Mucosa of descending colon (tissue), 3 donors: ENCODE measurements at regions not wholly inside any gene's neighbourhood (a gene's known extent, or its start where the extent isn't known, plus 50 kb on each side); places are given as distances from the start of the nearest gene placed in this dataset.

ENCODE experiments used
- ATAC-seq: fragments of 200-7000 bp; cut with Tn5 transposase; one replicate; pipeline ENCODE4 v1.9.1; 2020; ENCODE audit warnings: mild to moderate bottlenecking, moderate library complexity
- DNase-seq, 3 donors: peaks; one replicate each; pipeline ENCODE4 v3.0.0-alpha.2; 2020
- H3K36me3 ChIP-seq: fragments of 200-600 bp; one replicate; pipeline ENCODE4 v1.8.0; 2021; ENCODE audit warnings: low read depth, mild to moderate bottlenecking
- H3K4me1 ChIP-seq: fragments of 200-600 bp; one replicate; pipeline ENCODE4 v1.8.0; 2021; ENCODE audit warnings: low read depth, mild to moderate bottlenecking
- H3K4me3 ChIP-seq: fragments of 200-600 bp; one replicate; pipeline ENCODE4 v1.8.0; 2021; ENCODE audit warnings: mild to moderate bottlenecking
- H3K9me3 ChIP-seq: fragments of 200-600 bp; one replicate; pipeline ENCODE4 v1.8.0; 2021; ENCODE audit warnings: mild to moderate bottlenecking
- intact Hi-C, 2 donors: fragments of 100-400 bp; cut with DNase I in 1 of 2; cut with micrococcal nuclease in 1 of 2; formaldehyde crosslinking; loops; one replicate each; pipeline versions ENCODE4 v1.11.0 to v1.11.1; 2022; cut with DNase I, micrococcal nuclease
- TF ChIP-seq, protein P1 (sequence below): fragments of 200-600 bp; IDR thresholded peaks from one replicate; pipeline ENCODE4 v1.8.0; 2022; ENCODE audit warnings: antibody characterized with exemption, mild to moderate bottlenecking
- donor health status: DM: no; HTN: no; CAD: no; lungs with moderate emphysema.
- donor health status: DM: no; HTN: no; CAD: no.
- donor health status: DM: no; HTN: yes; CAD: no.

DNA sequence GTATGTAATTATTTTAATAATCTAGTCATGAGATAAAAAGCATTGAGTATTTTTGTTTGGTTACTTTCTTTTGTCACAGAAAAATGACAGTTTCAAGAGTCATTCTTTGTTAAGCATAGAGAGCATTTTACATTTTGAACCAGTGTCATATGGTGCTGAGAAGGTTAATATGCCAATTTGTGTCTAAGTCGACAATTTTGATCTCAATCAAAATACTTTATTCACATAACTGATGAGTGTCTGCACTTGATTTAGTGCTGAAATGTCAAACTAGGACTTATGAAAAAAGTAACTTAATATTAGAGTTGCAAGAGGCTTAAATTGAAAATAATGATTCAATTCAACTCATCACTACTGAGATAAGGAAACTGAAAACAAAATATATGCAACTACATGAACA is 1804.6 kb upstream of the ACO1 start:
- Histone ChIP-seq H3K9me3 (peaks cover 1% of the 10 kb centered on the region), H3K4me1 (no peaks in the 10 kb centered on the region), H3K4me3 (no peak overlapping the region), H3K36me3 (no peaks in the 10 kb centered on the region)
- no peak for DNase-seq
- intact Hi-C loops, result no loop called here
- ATAC-seq, result no peak
- TF ChIP-seq, protein P1, sequence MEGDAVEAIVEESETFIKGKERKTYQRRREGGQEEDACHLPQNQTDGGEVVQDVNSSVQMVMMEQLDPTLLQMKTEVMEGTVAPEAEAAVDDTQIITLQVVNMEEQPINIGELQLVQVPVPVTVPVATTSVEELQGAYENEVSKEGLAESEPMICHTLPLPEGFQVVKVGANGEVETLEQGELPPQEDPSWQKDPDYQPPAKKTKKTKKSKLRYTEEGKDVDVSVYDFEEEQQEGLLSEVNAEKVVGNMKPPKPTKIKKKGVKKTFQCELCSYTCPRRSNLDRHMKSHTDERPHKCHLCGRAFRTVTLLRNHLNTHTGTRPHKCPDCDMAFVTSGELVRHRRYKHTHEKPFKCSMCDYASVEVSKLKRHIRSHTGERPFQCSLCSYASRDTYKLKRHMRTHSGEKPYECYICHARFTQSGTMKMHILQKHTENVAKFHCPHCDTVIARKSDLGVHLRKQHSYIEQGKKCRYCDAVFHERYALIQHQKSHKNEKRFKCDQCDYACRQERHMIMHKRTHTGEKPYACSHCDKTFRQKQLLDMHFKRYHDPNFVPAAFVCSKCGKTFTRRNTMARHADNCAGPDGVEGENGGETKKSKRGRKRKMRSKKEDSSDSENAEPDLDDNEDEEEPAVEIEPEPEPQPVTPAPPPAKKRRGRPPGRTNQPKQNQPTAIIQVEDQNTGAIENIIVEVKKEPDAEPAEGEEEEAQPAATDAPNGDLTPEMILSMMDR, result no peak

DNA sequence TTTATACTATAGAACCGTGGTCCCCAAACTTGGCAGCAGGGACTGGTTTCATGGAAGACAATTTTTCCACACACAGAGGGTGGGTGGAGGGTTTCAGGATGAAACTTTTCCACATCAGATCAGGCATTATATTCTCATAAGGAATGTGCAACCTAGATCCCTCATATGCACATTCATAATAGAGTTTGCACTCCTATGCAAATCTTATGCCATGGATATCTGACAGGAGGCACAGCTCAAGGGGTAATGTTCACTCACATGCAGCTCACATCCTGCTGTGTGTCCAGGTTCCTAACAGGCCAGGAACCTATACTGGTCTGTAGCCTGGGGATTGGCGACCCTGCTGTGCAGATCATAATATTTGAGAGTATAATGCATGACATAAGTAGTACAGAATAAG is 1802.2 kb upstream of the ACO1 start:
- intact Hi-C loops, result no loop called here
- no peak for DNase-seq
- Histone ChIP-seq H3K9me3 (no peaks in the 10 kb centered on the region), H3K4me1 (no peaks in the 10 kb centered on the region), H3K4me3 (no peak overlapping the region), H3K36me3 (no peaks in the 10 kb centered on the region)
- TF ChIP-seq, protein P1, result no peak
- no peak for ATAC-seq

DNA sequence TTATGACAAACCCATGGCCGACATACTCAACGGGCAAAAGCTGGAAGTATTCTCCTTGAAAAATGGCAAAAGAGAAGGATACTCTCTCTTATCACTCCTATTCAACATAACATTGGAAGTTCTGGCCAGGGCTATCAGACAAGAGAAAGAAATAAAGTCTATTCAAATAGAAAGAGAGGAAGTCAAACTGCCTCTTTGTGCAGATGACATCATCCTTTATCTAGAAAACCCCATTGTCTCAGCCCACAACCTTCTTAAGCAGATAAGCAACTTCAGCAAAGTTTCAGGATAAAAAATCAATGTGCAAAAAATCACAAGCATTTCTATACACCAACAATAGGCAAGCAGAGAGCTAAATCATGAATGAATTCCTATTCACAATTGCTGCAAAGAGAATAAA is 1799.9 kb upstream of the ACO1 start:
- DNase-seq (no peak), ATAC-seq (no peak)
- no peaks in the 10 kb centered on the region for H3K9me3 ChIP-seq
- TF ChIP-seq, protein P1, result no peak
- no peaks in the 10 kb centered on the region for H3K36me3 ChIP-seq
- H3K4me1 ChIP-seq, result no peaks in the 10 kb centered on the region
- intact Hi-C loops, result no loop called here
- H3K4me3 ChIP-seq, result no peak overlapping the region

DNA sequence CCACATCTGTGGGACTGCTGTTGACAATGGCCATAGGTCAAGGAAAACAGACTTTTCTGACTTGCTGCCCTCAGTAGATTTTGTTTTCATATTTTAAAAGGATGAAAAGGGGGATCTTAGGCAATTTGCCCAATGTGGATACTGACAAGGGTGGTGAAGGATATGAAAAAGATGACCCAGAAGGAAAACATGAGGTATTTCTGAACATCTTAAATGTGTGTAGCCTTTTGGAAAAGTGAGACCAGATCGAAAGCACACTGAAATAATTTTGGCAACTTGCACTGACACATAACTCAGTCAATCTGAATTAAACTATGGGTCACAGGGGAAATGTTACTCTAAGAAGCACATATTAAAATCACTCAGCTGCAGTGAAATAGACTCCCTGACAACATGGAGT is 1793.0 kb upstream of the ACO1 start:
- no peak overlapping the region for H3K4me3 ChIP-seq
- H3K9me3 ChIP-seq, result no peaks in the 10 kb centered on the region
- no peaks in the 10 kb centered on the region for H3K4me1 ChIP-seq
- H3K36me3 ChIP-seq, result no peaks in the 10 kb centered on the region
- intact Hi-C loops, result no loop called here
- TF ChIP-seq, protein P1, result no peak
- DNase-seq, result no peak
- no peak for ATAC-seq

DNA sequence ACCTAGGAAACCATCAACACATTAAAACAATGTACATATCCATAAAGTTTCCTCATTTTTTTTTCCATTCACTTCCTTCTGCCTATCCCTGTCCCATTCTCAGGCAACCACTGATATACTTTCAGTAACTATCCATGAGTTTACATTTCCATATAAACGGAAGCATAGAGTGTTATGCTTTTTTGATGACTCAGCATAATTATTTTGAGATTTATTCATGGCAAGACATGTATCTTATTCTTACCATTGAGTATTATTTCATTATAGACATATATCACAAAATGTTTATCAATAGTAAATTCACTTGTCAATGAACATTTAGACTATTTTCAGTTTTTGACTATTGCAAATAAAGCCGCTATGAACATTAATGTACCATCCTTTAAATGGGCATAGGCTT is 1786.8 kb upstream of the ACO1 start:
- no peaks in the 10 kb centered on the region for H3K4me1 ChIP-seq
- no peak for ATAC-seq
- intact Hi-C loops, result no loop called here

DNA sequence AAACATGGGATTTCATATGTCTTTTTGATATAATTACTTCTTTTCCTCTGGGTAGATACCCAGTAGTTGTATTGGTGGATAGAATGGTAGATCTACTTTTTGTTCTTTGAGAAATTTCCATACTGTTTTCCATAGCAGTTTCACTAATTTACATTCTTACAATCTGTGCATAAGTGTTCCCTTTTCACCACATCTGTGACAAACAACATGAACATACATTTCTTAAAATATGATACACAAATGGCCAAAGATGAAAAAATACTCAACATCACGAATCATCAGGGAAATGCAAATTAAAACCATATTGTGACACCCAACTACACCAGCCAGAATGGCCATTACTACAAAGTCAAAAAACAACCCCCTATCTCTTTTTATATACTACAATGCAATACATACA is 1778.5 kb upstream of the ACO1 start:
- H3K9me3 ChIP-seq, result no peaks in the 10 kb centered on the region
- intact Hi-C loops, result no loop called here
- TF ChIP-seq, protein P1, result no peak
- H3K4me1 ChIP-seq, result no peaks in the 10 kb centered on the region
- H3K36me3 ChIP-seq, result no peaks in the 10 kb centered on the region
- DNase-seq, result no peak
- no peak for ATAC-seq
- no peak overlapping the region for H3K4me3 ChIP-seq

More for the DNA sequence above, 1786.8 kb upstream of the ACO1 start:
- TF ChIP-seq, protein P1, result no peak
- Histone ChIP-seq H3K4me3 (no peak overlapping the region), H3K9me3 (no peaks in the 10 kb centered on the region), H3K36me3 (no peaks in the 10 kb centered on the region)
- DNase-seq, result no peak
